ENCODE measurements at regions not wholly inside any gene's neighbourhood (a gene's known extent, or its start where the extent isn't known, plus 50 kb on each side); places are given as distances from the start of the nearest gene placed in this dataset.

DNA sequence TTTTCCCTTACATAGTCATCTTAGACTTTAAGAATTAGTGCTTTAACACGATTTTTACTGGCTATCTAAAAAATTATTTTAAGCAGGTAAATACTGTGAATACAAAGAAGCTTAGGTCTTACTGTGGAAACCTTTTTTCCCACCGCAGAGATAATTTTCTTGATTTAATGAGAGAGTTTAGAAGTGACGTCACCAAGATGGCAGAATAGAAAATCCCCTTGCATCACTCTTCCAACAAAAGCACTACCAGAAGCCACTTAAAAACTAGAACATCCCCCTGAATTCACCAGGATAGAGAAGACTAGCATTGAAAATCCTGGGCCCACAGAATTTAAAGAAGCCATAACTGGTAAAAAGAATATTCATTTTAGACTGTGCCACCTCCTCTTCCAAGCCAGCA lies 375.4 kb upstream of the PTCHD4 start:
- in situ Hi-C loops (cut with MboI; ENCODE audit: low sequenced_read_pairs, unreplicated experiment) = no loop called here
- DNase-seq (ENCODE audit: low spot score) = no peak
- TF ChIP-seq, protein P1, sequence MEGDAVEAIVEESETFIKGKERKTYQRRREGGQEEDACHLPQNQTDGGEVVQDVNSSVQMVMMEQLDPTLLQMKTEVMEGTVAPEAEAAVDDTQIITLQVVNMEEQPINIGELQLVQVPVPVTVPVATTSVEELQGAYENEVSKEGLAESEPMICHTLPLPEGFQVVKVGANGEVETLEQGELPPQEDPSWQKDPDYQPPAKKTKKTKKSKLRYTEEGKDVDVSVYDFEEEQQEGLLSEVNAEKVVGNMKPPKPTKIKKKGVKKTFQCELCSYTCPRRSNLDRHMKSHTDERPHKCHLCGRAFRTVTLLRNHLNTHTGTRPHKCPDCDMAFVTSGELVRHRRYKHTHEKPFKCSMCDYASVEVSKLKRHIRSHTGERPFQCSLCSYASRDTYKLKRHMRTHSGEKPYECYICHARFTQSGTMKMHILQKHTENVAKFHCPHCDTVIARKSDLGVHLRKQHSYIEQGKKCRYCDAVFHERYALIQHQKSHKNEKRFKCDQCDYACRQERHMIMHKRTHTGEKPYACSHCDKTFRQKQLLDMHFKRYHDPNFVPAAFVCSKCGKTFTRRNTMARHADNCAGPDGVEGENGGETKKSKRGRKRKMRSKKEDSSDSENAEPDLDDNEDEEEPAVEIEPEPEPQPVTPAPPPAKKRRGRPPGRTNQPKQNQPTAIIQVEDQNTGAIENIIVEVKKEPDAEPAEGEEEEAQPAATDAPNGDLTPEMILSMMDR (IDR thresholded peaks at IDR 0.05; ENCODE audit: borderline replicate concordance, control extremely low read depth, extremely low read depth, insufficient read depth, missing control alignments) = no peak

DNA sequence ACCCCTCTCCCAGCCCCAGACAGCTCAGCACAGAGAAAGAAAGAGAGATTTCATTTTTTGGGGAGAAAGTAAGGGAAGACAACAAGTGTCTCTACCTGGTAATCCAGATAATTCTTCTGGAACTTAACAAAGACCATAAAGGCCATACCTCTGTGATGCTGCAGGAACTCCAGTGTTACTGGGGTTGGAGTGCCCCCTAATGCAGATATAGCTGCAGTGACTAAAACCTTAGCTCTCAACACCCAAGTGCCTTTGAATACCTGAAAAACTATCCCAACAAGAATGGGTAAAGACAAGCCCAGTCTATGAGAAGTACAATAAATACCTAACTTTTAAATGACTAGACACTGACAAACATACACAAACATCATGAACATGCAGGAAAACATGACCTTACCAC lies 365.3 kb upstream of the PTCHD4 start:
- in situ Hi-C loops (cut with MboI; ENCODE audit: low sequenced_read_pairs, unreplicated experiment) = no loop called here
- no peak for DNase-seq (ENCODE audit: low spot score)
- TF ChIP-seq, protein P1 (IDR thresholded peaks at IDR 0.05; ENCODE audit: borderline replicate concordance, control extremely low read depth, extremely low read depth, insufficient read depth, missing control alignments) = no peak

DNA sequence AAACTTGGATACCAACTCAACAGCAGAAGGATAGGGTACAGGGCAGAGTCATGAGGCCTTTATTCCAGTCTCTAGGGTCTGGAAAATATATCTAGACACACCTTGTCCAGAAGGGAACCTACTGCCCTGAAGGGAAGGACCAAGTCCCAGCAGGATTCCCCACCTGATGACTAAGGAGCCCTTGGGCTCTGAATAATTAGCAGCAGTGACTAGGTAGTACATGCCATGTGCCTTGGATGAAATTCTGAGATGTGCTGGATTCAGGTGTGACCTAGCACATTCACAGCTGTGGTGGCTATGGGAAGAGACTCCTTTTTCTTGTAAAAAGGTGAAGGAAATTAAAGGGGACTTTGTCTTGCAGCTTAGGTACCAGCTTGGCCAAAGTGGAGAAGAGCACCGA lies 364.3 kb upstream of the PTCHD4 start:
- no peak for DNase-seq (ENCODE audit: low spot score)
- TF ChIP-seq, protein P1 (IDR thresholded peaks at IDR 0.05; ENCODE audit: borderline replicate concordance, control extremely low read depth, extremely low read depth, insufficient read depth, missing control alignments) = no peak
- in situ Hi-C loops (cut with MboI; ENCODE audit: low sequenced_read_pairs, unreplicated experiment) = no loop called here

- TF ChIP-seq, protein P1 (IDR thresholded peaks at IDR 0.05; ENCODE audit: borderline replicate concordance, control extremely low read depth, extremely low read depth, insufficient read depth, missing control alignments) = no peak
- in situ Hi-C loops (cut with MboI; ENCODE audit: low sequenced_read_pairs, unreplicated experiment) = no loop called here
- DNase-seq (ENCODE audit: low spot score) = no peak
These were observed 363.8 kb upstream of the PTCHD4 start for GRCh38 chr6:48474830-48475229.

DNA sequence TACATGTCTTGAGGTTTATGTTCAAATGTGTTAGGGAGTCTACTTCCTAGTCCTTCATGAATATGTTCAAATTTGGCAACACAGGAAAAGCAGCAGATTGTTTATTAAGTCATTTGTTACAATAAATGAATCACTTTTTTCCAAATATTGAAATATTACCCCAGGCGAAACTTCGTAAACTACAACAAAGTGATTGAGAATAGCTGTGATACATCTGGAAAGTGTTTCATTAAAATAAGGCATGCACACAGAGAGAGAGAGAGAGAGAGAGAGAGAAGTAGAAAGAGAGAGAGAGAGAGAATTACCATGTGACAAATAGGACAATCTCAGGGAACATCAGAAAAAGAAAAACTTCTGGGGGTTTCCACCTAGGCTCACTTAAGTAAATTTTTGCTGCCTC lies 363.1 kb upstream of the PTCHD4 start:
- TF ChIP-seq, protein P1 (IDR thresholded peaks at IDR 0.05; ENCODE audit: borderline replicate concordance, control extremely low read depth, extremely low read depth, insufficient read depth, missing control alignments) = no peak
- DNase-seq (ENCODE audit: low spot score) = no peak
- in situ Hi-C loops (cut with MboI; ENCODE audit: low sequenced_read_pairs, unreplicated experiment) = no loop called here

- TF ChIP-seq, protein P1 (IDR thresholded peaks at IDR 0.05; ENCODE audit: borderline replicate concordance, control extremely low read depth, extremely low read depth, insufficient read depth, missing control alignments) = no peak
- in situ Hi-C loops (cut with MboI; ENCODE audit: low sequenced_read_pairs, unreplicated experiment) = no loop called here
- DNase-seq (ENCODE audit: low spot score) = no peak
These were observed 361.5 kb upstream of the PTCHD4 start for GRCh38 chr6:48472535-48472934.

DNA sequence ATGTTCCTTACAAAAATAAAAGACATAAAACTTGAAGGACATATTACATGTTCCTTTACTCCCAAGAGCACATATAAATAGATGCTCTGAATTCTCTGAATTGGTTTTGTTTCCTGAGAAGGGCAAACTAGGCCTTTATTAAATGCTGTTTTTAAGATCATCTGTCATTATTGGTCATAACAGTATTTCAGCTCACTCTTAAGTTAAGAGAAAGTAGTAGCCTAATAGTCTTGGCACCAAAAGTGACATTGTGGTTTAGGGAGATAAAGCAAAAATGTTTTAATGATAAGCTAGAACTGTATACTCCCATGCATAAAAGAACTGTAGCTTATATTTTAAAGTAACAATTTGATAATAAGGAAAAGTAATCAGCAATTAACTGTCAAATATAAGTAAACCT lies 361.1 kb upstream of the PTCHD4 start:
- in situ Hi-C loops (cut with MboI; ENCODE audit: low sequenced_read_pairs, unreplicated experiment) = no loop called here
- DNase-seq (ENCODE audit: low spot score) = no peak

More for the DNA sequence above, 361.1 kb upstream of the PTCHD4 start:
- TF ChIP-seq, protein P1 (IDR thresholded peaks at IDR 0.05; ENCODE audit: borderline replicate concordance, control extremely low read depth, extremely low read depth, insufficient read depth, missing control alignments) = no peak

Measured in GM13976 (cell line).